GM20431 (cell line): ENCODE measurements at regions not wholly inside any gene's neighbourhood (a gene's known extent, or its start where the extent isn't known, plus 50 kb on each side); places are given as distances from the start of the nearest gene placed in this dataset.

ENCODE experiments used
- in situ Hi-C: fragments of 300-500 bp; cut with MseI, MboI; formaldehyde crosslinking; loops from one replicate; pipeline ENCODE4 v1.15.0; 2020; ENCODE audit warnings: low sequenced_read_pairs; ENCODE audit not compliant: unreplicated experiment

DNA sequence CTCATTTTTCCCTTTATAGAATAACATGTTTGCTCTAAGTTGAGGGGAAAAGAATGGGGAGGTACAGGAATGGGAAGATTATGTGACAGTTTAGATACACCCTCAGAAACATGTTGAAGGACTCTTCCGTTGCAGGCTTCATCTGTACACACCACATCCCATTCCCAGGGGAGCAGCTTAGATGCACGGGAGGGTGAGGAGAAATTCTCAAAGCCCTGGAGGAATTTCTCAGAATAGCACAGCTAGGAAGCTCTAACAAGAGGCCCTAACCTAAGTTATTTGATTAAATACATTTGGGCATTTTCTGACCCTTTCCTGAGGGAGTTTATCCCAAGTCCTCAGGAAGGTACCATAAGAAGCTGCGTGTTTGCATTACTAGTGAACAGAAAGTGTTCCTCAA lies 660.2 kb upstream of the IGFBP3 start:
- in situ Hi-C loops = no loop called here

DNA sequence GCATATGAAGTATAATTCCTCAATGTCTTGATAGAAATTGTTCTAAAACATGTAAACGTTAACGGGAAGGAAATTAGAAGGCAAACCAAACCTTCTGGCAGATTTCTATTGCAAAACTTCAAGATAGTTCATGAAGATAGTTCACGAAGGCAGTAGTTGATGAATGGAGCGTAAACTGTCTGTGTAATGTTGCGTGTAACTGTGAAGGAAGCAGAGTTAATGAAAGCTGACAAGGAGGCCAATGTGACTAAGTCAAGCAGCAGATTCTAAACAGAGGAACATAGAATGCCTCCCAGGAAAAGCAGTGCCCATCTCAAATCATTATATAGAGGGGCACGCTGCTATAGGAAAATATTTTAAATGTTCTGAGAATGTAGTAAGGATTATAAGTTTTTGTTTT lies 659.7 kb upstream of the IGFBP3 start:
- in situ Hi-C loops = no loop called here

DNA sequence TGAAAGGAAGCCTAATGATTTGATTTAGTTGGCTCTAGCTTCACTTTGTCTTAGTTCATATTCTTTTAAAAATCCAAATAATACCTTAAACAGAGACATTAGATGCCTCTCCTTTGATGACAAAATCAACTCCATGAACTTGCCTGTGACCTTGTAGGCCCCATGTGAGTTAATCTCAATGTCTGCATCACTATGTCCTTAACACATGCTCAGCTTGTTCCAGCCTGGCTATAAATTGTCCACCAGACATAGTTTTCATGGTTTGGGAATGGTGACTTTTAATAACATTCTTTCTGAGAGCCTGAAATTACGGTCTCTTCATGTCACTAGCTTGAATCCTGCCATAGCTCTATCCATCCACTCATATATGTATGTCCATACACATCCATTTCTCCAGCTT lies 656.3 kb upstream of the IGFBP3 start:
- in situ Hi-C loops = no loop called here

DNA sequence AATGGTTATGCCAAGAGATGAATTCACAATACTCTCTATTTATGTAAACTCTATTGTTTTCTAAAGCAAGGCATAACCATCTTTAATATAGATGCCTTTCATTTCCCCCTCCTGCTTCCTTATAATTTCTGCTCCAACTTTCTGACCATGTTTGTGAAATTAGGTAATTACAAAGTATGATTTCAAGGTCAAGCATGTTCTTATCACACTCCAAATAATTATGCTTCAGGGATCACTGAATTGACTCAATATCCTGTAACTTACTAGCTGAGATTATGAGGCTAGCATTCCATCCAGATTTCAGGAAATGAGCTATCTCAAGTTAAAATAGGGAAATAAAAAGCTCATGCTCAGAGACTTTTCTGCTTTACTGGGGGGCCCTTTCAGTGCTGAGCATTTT lies 655.9 kb upstream of the IGFBP3 start:
- in situ Hi-C loops = no loop called here

DNA sequence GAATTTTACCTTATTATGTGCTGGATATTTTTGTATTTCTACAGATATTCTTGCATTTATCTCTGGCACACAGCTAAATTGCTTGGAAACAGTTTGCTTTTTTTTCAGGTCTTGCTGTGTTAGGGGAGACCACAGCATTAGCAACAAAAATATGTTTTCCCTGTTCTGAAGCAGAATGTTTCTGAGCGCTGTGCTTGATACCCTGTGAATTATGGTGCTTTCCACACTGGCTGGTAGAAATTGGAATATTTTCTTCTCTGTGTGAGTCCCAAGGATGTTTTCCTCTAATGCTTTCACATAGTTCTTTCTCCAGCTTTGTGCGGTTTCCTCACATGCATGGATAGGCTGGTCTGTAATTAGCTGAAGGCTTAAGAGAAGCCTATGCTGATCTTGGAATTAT lies 651.6 kb upstream of the IGFBP3 start:
- in situ Hi-C loops = no loop called here

DNA sequence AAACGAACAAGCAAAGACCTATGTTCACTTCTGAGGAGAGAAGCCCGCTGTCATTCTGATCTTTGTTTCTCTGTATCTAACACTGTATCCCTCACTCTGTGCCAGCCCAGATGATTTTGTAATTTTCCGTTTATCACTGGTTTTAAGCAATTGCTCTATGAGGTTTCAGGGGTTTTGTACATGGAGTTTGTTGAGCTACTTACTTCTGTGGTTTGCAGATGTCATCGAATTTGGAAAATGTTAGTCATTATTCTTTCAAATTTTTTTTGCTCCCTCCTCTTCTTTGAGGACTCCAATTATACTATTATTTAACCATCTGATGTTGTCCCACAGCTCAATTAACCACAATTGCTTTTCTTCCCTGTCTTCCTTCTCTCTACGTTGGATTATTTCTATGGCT lies 650.9 kb upstream of the IGFBP3 start:
- in situ Hi-C loops = no loop called here

DNA sequence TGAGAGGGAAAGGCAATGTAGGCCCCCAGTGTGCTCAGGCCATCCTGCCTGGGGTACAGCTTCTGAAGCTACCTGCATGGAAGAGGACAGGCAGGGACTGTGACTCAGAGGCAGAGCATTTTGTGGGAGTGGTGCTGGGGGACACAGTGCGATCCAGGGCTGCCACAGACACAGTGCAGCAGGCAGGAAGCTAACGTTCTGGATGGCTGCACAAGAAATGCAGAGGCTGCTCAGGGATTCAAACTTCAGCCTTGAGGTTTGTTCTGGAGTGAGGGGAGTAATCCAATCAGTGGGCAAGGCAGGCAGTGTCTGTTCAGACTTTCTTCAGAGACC lies 648.0 kb upstream of the IGFBP3 start:
- in situ Hi-C loops = no loop called here

DNA sequence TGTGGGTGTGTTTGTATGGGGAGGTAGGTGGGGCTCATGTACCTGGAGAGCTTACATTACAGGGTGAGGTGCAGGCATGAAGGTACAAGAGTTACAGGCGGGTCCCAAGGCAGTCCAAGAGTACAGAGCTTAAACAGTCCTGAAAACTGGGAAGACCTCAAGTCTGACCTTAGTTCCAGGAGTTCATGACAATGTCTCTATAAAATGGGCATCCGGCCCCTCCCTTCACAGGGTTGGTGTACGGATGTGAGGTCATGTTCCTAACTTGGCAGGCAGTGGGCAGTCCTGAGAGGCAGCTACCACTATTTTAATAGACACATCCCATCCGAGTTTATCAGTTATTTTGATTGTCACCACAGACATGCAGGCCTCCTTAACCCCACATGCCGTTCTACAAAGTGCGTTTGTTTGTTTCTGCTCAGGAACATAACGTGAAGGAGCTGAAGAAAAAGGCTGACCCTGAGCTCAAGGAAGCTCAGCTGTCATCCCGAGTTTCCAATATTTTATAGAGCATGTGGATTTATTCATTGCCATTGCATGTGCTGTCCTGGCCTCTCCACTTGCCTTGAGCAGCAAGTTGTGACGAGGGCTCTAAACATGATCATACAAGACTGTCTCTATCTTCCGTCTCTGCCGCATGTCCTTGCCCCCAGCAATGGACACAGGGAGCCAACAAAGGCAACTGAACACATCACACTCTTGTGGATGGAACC lies 647.5 kb upstream of the IGFBP3 start:
- in situ Hi-C loops = no loop called here

DNA sequence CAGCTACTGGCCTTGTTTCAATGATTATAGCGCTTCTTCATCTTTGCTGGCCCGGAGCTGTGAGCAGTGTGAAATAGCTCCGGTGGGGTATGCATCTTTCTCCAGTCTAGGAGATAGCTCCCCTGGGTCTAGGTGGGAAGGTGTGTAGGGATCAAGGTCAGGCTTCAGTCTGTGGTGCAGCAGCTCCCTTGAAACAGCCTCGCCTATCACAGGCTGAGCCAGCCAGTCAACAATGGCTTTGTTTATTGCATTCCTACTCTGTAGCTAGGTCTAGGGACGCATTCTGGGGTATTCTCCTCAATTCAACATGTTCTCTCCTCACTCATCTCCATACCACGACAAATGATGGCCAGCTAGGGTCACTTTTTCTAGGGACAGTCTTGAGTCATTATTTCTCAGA lies 646.8 kb upstream of the IGFBP3 start:
- in situ Hi-C loops = no loop called here

DNA sequence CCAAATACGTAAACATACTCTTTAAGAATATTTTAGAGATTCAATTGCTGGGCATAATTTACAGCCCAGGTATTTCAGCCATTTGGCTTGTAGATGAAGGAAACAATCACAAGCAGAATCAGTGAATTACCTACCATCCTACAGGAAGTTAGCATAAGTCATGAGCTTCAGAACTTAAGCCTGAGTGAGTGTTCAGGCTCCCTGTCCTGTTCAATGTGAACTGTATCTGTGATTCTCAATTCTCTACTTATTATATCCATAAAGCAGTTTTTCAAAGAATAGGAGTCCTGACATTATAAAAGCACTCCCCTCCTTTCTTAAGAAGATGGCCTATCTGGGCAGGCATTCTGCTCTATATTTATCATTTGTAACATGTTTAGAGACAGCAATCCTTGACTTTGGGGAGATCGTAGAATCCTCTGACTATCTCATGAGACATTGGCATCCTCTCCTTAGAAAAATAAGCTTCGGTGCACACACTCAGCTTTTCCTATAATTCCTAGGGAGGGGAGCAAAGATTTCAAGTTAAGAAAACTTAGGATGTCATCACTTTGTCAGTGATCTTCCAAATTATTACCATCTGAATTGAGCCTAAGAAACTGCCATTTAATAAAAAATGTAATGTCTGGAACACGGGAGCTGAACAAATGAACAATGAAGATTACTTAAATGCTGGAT lies 645.2 kb upstream of the IGFBP3 start:
- in situ Hi-C loops = no loop called here

DNA sequence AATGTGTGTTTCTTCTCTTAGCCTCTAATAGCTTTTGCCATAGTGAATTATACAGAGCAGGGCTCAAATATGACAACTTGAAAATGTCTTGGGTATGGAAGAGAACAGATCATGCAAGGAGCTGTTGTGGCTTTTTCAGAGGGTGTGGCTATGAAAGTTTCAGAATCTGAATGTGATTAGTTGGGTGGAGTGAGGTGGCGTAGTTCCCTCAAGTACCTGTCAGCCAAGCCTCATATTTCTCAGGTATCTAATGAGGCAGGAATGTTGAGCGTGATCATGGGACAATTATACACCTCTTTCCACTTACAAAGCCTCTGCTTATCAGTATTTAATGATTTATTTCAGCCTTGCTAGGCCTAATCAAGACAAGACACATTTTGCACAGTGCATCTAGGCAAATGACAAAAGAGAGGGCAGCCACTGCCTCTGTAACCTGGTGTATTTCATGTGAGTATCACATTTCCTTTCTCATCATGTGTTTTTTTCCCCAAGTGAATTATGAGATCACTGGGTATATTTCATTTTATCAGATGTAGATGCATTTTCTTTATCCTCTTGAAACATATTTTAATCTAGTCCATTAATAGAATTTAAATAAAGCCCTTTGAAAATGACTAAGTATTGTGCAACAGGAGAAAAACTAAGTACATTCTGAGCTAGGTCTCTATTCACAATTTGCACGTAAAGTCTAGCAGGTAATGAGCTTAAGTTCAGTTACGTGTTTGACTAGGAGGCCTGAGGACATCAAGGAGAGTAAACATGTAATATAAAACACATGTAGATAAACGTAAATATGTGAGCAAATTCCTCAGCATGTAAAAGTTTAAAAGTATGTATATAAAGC lies 644.4 kb upstream of the IGFBP3 start:
- in situ Hi-C loops = no loop called here

DNA sequence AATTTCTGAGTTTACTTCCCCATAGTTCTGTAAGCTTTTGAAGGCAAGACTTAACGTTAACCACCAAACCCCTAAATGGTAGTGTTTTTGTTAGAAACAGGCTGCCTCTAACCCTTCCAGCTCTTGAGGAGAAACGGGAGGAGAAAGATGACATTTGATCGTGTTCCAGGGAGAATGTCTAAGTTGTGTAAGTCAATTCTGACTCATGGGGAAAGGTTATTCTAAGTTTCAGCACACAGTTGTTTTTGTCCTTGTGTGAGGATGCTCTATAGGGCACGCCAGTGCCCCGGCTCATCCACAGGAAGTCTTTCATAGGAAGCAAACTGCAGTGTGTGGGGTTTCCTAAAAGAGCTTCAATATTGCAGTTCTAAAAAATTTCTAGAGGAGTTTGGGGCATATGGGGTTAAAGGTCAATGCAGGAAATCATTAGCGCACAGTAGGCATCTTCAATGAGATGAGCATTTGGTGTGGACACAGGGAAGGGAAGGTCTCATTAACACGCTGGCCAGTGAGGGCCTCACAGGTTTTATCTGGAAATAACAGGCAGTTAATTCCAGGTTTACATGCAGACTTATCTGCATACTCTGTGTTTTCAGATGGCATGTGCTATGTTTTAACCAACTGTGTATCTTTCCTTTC lies 638.2 kb upstream of the IGFBP3 start:
- in situ Hi-C loops = no loop called here

DNA sequence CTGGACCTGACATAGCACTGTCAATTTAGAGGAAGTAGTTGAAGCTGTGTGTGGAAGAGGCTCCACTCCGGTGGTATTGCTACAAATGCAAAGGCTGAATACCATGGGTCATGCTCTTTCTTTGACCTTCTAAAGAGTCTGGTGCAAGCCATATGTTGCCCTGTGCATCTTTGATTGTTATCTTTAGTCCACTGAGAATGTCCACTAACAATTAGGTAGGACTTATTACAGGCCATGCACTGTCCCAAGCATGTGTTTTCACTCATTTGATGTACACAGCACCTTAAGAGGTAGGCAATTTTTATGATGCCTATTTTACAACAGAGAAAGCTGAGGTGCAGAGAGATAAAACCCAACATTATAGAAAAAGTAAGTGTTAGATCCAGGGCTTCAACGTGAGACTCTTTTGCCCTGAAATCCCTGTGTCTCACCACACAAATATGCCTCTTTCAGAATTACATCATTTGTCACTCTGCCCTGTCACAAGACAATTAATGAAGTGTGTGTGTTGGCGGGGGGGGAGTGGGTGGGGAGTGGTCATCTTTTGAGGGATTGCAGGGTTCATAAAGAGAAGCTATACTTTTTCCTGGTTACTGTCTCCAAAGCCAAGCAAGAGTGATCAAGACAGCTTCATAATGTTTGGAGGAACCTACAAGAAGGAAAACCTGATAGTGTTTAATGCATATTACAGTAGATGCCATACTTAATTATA lies 637.6 kb upstream of the IGFBP3 start:
- in situ Hi-C loops = no loop called here

DNA sequence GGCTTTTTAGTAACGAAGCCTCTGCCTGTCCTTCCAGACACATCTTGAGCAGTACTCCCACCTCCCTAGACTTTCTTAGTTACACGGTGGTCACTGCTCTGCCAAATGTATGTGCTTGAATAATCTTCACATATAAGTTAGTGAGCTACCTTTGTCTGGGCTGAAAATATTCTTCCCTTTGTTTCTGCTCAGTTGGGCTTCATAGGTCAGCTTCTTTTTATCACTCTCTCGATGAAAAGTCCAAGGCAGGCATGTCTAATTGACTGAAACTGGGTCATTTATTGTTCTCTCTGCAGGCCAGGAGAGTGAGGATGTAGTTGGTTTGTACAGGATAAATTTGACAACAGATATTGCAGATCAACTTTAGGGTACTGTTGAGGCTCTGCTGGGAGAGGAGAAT lies 636.7 kb upstream of the IGFBP3 start:
- in situ Hi-C loops = no loop called here

DNA sequence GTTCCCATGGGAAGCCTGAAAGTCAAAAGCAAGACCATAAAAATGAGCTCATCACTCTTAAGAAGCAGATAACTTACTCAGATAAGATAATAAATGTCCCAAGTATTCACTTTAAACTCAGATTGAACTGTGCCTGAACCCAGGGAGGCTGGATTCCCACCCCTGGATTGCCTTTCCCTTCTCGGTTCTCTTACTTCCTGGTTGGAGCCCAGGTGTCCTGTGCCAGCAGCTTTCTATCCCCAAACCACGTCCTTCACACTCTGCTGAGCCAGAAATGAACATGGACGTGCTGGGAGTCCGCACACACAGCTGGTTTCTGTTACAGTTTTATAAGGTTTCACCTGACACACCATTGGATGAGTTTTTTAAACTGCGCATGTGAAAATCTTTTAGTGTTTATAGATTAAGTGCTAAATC lies 636.2 kb upstream of the IGFBP3 start:
- in situ Hi-C loops = no loop called here

DNA sequence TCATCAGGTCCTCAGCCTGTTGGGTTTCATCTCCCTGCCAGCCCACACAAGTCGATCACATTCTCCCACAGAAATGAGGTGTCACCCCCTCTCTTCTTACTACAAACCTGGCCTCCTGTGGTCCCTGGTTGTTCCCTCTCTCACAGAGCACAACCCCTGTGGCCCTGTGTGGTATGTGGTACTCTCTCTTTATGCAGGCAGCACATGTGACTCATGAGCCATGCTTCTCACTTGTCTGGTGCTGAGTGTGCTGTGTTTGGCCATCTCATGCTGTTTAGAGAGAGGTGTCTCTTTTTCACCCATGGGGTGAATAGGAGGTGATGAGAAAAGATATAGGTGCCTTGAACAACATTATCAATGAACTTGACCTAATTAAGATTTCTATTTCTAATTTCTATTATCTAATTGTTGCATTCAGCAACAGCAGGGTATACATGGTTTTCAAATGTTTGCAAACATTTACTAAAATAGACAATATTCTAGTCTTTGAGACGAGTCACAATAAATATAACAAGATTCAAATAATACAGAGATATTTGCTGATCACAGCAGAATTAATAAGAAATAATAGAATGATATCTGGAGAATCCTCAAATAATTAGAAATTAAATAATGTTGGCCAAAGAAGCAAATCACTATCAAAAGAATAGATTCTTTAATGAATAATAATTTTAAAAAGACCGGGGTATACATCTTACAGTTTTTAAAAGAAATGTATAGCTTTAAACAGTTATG lies 633.8 kb upstream of the IGFBP3 start:
- in situ Hi-C loops = no loop called here

DNA sequence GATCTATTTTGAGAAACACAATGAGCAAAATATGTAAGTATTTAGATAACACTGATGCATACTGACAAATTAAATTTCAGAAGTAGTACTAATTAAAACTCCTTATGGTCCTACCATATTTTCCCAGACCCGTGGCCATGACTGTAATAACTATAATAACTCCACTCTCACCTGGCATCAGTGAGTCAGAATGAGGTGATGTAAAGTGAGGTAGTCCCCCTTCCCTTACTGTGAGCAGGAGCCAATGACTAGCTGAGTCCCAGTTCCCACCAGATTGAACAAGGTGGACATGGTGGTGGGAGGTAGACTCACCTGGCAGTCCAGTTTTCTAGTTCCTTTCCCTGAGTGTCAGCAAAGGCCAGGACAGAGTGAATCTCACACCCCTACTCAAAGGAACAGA lies 630.5 kb upstream of the IGFBP3 start:
- in situ Hi-C loops = no loop called here

DNA sequence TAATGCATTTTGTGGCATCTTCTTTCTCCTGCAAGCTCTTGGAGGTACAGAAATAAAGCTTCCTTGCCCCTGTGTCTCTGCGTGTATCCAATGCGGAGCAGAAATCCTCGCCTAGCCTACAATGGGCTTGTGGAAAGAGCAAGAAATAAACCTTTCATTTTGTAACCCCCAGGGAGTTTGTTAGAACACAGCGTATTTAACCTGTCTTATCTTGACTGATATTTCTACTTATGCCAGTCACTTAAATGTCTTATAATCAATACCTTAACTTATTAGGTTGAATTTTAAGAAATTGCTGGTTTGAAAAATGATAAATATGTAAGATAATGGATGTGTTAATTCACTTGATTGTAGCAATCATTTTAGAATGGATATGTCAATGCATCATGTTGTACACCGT lies 629.8 kb upstream of the IGFBP3 start:
- in situ Hi-C loops = no loop called here

DNA sequence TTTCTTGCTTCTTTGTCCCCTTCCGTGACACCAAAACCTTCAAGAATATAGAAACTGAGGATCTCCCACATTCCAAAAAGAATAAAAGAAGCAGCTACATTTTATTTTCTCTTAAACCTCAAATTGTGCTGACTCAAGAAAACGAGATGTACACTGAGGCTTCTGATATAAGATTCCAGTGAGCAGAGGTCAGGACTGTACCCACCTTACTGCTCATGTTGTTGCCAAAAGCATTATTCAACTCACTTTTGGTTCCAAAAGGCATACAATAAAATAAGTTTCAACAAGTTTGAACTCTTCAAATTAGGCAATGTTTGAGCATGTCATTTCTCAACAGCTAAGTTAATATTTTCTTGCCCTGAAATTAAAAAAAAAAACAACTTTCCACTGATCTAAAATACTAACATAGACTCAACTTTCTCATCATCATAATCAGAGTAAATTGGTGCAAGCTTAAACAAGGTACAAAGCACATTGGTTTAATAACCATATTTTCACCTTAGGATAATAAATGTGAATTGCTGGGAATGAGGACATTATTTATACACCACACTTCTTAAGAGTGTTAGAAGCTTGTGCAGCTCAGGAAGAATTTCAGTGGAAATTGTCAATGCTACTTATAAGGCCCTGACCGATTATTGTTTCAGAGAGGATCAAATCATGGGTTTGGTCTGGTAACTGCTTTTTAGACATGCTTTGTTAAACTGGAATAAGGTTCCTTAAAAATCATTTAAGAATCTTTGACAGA lies 629.0 kb upstream of the IGFBP3 start:
- in situ Hi-C loops = no loop called here
